Endothelial cell (in vitro differentiated cells): ENCODE measurements at regions not wholly inside any gene's neighbourhood (a gene's known extent, or its start where the extent isn't known, plus 50 kb on each side); places are given as distances from the start of the nearest gene placed in this dataset.
"Not testable (repeated sequence)": the region's sequence is repeated elsewhere in the genome, so short reads cannot be mapped to it uniquely, and the experiment has no call there.

Experiments
- DNase-seq: peaks from one replicate; pipeline ENCODE4 v3.0.0; 2021; ENCODE audit warnings: low spot score
- H3K27ac Mint-ChIP-seq: one replicate; pipeline ENCODE4 v1.8.0; 2021; ENCODE audit warnings: mixed read lengths, inconsistent platforms; ENCODE audit not compliant: unreplicated experiment
- H3K27me3 Mint-ChIP-seq: one replicate; pipeline ENCODE4 v1.8.0; 2021; ENCODE audit warnings: mild to moderate bottlenecking, moderate library complexity, mixed read lengths, inconsistent platforms; ENCODE audit not compliant: unreplicated experiment
- H3K36me3 Mint-ChIP-seq: one replicate; pipeline ENCODE4 v1.8.0; 2021; ENCODE audit warnings: mild to moderate bottlenecking, low read depth, mixed read lengths, inconsistent platforms; ENCODE audit not compliant: unreplicated experiment
- H3K4me1 Mint-ChIP-seq: one replicate; pipeline ENCODE4 v1.8.0; 2021; ENCODE audit warnings: mild to moderate bottlenecking, mixed read lengths, inconsistent platforms; ENCODE audit not compliant: unreplicated experiment
- H3K4me3 Mint-ChIP-seq: one replicate; pipeline ENCODE4 v1.8.0; 2021; ENCODE audit warnings: mild to moderate bottlenecking, mixed read lengths, inconsistent platforms; ENCODE audit not compliant: unreplicated experiment
- H3K9me3 Mint-ChIP-seq: one replicate; pipeline ENCODE4 v1.8.0; 2021; ENCODE audit warnings: mixed read lengths, inconsistent platforms; ENCODE audit not compliant: unreplicated experiment
- CTCF ChIP-seq: fragments of 200-600 bp; sonication (generic); IDR thresholded peaks from one replicate; pipeline ENCODE4 v1.5.0; 2021; ENCODE audit warnings: antibody characterized with exemption; ENCODE audit not compliant: unreplicated experiment

GRCh38 chr12:91454179-91454578 lies 271.6 kb upstream of the DCN start:
- no peaks in the 10 kb centered on the region for H3K9me3 Mint-ChIP-seq
- no peak overlapping the region for H3K4me3 Mint-ChIP-seq
- H3K27me3 Mint-ChIP-seq = no peaks in the 10 kb centered on the region
- TF ChIP-seq CTCF = no peak
- DNase-seq = no peak
- H3K36me3 Mint-ChIP-seq = no peaks in the 10 kb centered on the region
- no peaks in the 10 kb centered on the region for H3K4me1 Mint-ChIP-seq
- no peak overlapping the region for H3K27ac Mint-ChIP-seq

- not testable (repeated sequence) for H3K4me1 Mint-ChIP-seq, H3K9me3 Mint-ChIP-seq, H3K27me3 Mint-ChIP-seq, H3K36me3 Mint-ChIP-seq, H3K27ac Mint-ChIP-seq, H3K4me3 Mint-ChIP-seq, DNase-seq
Measured at GRCh38 chr12:91452464-91452863, 269.8 kb upstream of the DCN start.

- Mint-ChIP-seq H3K9me3 (no peaks in the 10 kb centered on the region), H3K27me3 (no peaks in the 10 kb centered on the region), H3K4me3 (no peak overlapping the region), H3K36me3 (no peaks in the 10 kb centered on the region), H3K27ac (no peak overlapping the region), H3K4me1 (peaks cover 3% of the 10 kb centered on the region)
- DNase-seq = no peak
- no peak for TF ChIP-seq CTCF
Measured at GRCh38 chr12:91441993-91442952, 259.7 kb upstream of the DCN start.

- Mint-ChIP-seq H3K27me3 (no peaks in the 10 kb centered on the region), H3K9me3 (no peaks in the 10 kb centered on the region), H3K27ac (no peak overlapping the region), H3K4me3 (no peak overlapping the region), H3K4me1 (peaks cover 3% of the 10 kb centered on the region), H3K36me3 (no peaks in the 10 kb centered on the region)
- no peak for DNase-seq
- TF ChIP-seq CTCF = no peak
Measured at GRCh38 chr12:91441246-91441645, 258.6 kb upstream of the DCN start.

GRCh38 chr12:91434081-91434480 lies 251.5 kb upstream of the DCN start:
- Mint-ChIP-seq H3K4me3 (no peak overlapping the region), H3K4me1 (peaks cover 4% of the 10 kb centered on the region), H3K36me3 (no peaks in the 10 kb centered on the region), H3K9me3 (no peaks in the 10 kb centered on the region), H3K27me3 (no peaks in the 10 kb centered on the region), H3K27ac (no peak overlapping the region)
- DNase-seq = no peak
- TF ChIP-seq CTCF = no peak
